HG03196 (cell line): ENCODE measurements at regions not wholly inside any gene's neighbourhood (a gene's known extent, or its start where the extent isn't known, plus 50 kb on each side); places are given as distances from the start of the nearest gene placed in this dataset.

Source experiments
- ATAC-seq: cut with Tn5 transposase; IDR thresholded peaks from one replicate; pipeline ENCODE4 v1.9.1; 2021; ENCODE audit not compliant: unreplicated experiment

- no peak for ATAC-seq
These were observed 103.1 kb upstream of the CFAP20DC start for GRCh38 chr3:59152943-59153342.

GRCh38 chr3:59150039-59150438 lies 100.2 kb upstream of the CFAP20DC start:
- ATAC-seq, result no peak

GRCh38 chr3:59149166-59149565 lies 99.3 kb upstream of the CFAP20DC start:
- no peak for ATAC-seq

DNA sequence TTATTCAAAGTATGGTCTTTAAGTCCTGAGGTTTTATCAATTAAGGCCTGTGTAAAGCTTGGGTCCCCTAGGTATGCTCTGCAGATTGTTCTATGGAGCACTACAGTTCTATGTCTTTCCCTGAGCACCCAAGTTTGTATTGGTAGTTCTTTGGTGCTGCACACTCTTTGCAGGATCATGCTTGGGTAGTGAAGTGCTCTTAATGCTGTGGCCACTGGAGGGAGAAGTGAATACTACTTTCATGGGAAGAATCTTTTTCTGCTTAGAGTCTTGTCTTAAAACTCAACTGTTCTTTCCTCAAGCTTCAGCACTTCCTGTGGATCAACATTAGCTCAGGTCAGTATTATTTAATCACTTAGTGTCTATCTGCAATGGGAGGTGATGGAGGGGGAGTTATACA lies 93.6 kb upstream of the CFAP20DC start:
- no peak for ATAC-seq

GRCh38 chr3:59142556-59142955 lies 92.7 kb upstream of the CFAP20DC start:
- no peak for ATAC-seq

DNA sequence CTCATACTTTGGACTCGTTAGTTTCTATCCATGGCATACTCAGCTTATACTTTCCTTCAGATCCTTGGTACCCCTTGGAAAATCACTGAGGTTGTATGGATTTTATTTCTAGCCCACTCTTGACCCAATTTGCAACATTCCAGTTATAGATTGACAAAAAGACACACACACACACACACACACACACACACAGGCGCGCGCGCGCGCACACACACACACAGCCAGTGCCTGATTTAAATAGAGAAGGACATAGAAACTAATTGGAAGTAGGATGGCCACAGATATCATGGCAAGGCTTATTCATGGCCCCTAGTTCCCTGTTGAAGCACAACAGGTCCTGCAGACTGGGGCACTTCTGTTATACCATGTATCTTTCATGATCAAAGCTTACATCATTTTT lies 89.1 kb upstream of the CFAP20DC start:
- ATAC-seq, result no peak

DNA sequence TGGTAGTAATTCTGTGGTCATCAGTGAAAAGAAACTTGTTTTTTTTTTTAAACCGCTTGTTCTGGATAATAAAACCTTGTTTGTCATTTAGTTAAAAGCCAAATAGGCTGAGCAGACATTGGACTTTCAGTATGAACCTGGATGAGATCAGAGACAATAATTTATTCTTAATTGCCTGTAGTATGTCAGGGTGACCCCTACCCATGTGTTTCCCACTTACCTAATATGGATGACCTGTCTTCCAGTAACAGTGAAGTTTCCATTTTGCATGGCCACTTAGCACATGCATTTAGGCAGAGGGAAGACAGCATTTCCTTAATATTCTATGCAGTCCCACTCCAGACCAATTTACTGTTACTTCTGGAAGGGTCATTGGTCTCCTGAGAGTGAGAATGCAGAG lies 87.6 kb upstream of the CFAP20DC start:
- ATAC-seq, result no peak

GRCh38 chr3:59136081-59136480 lies 86.3 kb upstream of the CFAP20DC start:
- ATAC-seq, result no peak

DNA sequence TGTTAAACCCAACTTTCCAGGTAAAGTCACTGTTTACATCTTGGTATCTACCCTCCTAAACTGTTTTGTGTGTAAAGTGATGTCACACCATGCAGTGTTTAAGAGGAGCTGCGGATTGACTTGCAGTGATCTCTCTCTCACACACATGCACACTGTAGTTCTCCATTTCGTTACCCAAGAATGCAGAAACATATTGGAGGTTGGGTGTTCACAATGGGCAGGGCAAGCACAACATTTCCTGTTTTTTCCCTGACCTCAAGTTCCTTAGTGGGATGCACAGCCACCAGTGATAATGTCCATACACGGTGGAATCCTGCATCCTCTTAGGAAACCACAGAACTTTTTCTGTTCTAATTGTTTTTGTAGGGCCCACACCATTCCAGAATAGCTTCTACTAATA lies 85.3 kb upstream of the CFAP20DC start:
- no peak for ATAC-seq

DNA sequence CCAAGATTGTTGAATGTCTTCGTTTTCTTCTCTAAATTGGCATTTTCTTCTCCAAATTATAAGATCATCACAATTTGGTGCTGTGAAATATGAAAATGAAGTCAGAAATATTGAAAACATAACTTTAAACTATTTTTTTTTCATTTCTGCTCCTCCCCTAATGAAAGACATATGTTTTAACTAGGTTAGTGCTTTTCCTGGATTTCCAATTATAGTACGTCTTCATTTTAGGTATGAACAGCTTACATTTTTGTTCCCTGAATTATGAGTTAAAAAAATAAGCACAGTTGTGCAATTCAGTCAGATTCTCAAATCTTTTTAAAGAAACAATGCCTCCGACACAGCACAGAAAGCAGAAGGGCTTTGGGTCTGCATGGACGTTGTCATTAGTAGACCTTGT lies 83.5 kb upstream of the CFAP20DC start:
- ATAC-seq, result no peak

DNA sequence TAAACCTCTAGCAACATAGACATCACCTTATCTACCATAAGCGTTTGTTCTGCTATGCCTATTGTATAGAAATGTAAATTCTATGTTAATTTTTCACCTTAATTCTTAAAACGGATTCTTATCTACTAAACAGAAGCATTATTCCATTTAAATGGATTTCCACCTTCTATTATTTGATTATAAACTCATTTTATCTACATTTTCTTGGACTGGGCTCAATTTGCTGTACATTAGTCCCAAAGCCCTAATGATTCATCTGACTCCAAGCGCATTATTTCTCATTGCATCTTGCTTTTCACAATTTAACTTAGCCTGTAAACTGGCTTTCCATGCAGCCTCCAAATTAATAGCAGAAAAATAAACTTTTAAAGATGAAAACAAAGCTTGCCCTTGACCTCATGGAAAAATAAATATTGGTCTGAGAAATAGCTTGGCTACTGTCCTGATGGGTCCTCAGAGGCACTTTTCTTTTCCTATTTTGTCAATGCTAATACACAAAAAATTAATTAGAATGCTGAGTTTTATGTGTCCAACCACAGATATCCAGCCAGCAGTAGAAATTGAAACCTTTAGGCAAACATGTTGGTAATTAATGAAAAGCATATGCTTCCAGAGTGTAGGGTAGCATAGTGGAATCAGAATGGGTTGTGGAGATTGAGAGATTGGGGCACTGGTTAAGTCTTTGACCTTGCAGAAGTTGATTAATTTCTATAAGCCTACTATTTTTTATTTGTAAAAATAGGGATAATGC lies 81.4 kb upstream of the CFAP20DC start:
- ATAC-seq, result no peak

DNA sequence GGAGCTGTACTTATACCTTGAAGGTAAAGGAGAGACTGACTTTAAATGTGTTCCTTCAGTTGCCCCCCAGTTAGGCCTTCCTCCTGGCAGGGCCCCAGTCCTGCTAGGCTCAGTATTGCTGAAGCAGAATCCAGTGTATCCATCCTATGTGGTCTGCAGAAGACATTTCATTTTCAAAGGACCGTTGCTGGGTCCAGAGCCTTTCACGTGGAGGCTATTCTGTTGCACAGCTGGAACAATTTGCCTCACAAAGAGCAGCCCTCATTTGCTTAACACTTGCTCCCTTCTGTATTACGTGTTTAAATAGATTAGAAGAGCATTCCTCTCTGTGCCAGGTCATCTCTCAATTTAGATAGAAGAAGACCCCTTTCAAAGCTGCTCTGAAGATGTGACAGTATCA lies 78.9 kb upstream of the CFAP20DC start:
- no peak for ATAC-seq

- no peak for ATAC-seq
These were observed 77.2 kb upstream of the CFAP20DC start for GRCh38 chr3:59127071-59127470.

DNA sequence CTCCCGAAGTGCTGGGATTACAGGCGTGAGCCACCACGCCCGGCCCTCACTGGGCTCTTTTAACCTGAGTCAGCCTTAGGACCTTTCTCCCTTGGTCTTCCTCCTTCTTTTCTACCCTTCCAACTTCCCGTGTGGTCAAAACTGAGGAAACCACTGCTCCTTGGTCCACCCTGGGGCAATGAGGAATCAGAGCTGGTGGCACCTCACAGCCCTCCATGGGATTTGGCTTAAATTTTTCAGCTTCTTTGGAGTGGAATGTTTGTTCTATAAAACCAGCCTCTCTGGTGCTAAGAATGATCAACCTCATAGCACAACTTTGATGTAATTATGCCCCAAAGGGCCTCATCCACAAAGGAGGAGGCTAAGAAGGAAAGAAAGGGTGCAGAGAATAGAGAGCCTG lies 76.6 kb upstream of the CFAP20DC start:
- no peak for ATAC-seq

DNA sequence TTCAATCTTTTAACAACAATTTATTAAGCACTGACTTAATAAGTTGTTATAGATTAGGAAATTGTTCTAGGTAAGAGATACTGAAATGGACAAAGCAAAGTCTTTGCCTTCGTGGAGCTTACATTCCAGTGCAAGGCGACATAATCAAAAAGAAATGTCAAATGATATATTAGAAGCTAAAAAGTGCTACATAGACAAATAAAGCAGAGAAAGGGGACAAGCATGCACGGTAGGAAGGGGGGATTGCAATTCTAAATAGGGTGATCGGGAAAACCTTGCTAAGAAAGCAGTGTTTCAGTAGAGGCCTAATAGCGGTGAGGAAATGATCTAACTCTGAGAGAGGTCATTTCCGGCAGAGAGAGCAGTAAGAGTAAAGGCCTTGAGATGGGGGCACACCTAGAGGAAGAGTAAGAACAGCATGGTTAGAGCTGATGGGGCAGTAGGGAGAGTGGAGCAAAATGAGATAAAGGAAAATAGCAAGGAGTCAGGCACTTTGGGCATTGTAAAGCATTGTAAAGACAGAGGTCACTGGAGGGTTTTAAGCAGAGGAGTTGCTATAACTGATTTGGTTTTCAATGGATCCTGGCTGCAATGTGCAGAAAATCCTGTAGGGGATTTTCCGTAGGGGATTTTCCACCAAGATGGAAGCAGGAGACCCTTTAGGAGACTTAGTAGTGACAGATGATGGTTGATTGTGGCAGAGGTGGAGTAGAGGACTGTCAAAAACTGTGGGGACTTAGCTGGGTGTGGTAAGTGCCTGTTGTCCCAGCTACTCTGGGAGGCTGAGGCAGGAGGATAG lies 71.7 kb upstream of the CFAP20DC start:
- ATAC-seq, result no peak

GRCh38 chr3:59118928-59119327 lies 69.1 kb upstream of the CFAP20DC start:
- ATAC-seq, result no peak

DNA sequence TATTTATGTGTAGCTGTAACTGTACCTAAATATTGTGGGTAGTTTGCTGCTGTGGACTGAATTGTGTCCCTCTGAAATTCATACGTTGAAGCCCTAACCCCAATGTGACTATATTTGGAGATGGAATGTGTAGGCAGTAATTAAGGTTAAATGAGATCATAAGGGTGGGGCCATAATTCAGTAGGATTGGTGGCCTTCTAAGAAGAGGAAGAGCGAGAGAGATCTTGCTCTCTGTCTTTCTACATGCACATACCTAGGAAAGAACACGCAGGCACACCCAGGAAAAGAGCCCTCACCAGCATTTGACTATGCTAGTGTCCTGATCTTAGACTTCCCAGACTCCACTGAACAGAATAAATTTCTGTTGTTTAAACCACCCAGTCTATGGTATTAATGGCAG lies 67.6 kb upstream of the CFAP20DC start:
- ATAC-seq, result no peak

- ATAC-seq, result no peak
These were observed 66.4 kb upstream of the CFAP20DC start for GRCh38 chr3:59116233-59116537.

DNA sequence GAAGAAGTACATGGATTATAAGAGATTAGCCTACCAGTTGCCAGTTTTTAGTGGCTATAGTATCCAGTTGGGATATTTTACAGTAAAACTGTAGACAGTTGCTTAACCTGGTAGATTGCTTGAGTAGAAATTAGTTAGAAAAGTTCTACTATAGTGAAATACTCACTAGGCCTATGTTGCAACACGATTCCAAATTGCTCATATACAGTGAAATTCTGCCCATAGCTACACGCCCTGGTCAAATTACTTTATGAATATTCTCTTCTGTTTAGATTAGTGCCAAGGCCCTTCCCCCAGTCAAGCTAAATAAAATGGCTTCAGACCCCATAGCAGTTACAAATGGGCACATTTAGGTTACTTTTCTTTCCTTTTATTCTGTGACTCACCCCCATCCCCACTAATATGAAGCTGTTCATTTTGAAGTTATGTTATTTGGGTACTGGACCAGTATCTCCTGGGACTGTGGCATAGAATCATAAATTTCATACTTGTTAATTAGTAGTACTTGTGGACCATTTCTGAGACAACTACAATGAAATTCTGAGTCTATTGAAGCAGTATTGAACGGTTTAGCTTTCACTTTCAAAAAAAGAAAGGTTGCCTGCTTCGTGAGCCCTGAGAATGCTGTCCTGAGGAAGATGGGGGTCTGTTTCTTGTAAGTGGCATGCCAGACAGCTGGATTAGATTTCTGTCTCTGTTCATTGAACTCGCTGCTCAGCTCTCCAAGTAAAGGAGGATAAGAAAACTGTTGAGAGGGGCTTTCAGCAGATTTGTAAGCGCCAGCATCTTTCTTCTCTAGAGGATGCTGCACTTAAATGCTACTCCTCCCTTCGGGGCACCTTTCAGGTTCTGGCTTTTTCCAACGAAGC lies 65.8 kb upstream of the CFAP20DC start:
- no peak for ATAC-seq

- ATAC-seq, result no peak
These were observed 58.3 kb upstream of the CFAP20DC start for GRCh38 chr3:59107856-59108815.
